ENCODE measurements at regions not wholly inside any gene's neighbourhood (a gene's known extent, or its start where the extent isn't known, plus 50 kb on each side); places are given as distances from the start of the nearest gene placed in this dataset.

DNA sequence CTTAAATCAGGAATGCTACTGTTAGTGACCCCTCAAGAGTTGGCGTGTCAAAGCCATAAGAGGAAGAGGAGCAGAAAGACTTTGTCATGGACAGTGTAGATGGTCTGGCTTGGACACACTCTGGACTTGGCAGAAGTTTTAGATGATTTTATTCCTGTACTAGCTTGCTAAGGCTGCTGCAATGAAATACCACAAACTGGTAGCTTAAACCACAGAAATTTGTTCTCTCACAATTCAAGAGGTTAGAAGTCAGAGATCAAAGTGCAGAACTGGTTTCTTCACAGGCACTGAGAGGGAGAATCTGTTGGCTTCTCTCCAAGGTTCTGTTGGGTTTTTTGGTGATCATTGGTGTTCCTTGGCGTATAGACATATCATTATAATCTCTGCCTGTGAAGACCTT lies 869.8 kb upstream of the B3GALT2 start:
- TF ChIP-seq, protein P1, sequence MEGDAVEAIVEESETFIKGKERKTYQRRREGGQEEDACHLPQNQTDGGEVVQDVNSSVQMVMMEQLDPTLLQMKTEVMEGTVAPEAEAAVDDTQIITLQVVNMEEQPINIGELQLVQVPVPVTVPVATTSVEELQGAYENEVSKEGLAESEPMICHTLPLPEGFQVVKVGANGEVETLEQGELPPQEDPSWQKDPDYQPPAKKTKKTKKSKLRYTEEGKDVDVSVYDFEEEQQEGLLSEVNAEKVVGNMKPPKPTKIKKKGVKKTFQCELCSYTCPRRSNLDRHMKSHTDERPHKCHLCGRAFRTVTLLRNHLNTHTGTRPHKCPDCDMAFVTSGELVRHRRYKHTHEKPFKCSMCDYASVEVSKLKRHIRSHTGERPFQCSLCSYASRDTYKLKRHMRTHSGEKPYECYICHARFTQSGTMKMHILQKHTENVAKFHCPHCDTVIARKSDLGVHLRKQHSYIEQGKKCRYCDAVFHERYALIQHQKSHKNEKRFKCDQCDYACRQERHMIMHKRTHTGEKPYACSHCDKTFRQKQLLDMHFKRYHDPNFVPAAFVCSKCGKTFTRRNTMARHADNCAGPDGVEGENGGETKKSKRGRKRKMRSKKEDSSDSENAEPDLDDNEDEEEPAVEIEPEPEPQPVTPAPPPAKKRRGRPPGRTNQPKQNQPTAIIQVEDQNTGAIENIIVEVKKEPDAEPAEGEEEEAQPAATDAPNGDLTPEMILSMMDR (IDR thresholded peaks at IDR 0.05) = no peak
- no peak for TF ChIP-seq ZFX (IDR thresholded peaks at IDR 0.05; ENCODE audit: borderline replicate concordance)

All from 22Rv1 (cell line).